Epithelial cell of esophagus (primary cell): ENCODE measurements at regions not wholly inside any gene's neighbourhood (a gene's known extent, or its start where the extent isn't known, plus 50 kb on each side); places are given as distances from the start of the nearest gene placed in this dataset.

Experiments used
- DNase-seq: peaks from one replicate; pipeline ENCODE4 v3.0.0; 2010; ENCODE audit warnings: low read depth
- H3K4me3 ChIP-seq: 2 replicates; pipeline ENCODE4 v1.5.1; 2011; ENCODE audit warnings: mild to moderate bottlenecking, low read length, control low read depth
- TF ChIP-seq, protein P1 (sequence below): IDR thresholded peaks from 2 replicates; pipeline ENCODE4 v1.5.1; 2011; ENCODE audit warnings: low read depth, mild to moderate bottlenecking, low read length, control low read depth, inconsistent platforms; ENCODE audit not compliant: insufficient read depth; ENCODE audit errors: missing control alignments

DNA sequence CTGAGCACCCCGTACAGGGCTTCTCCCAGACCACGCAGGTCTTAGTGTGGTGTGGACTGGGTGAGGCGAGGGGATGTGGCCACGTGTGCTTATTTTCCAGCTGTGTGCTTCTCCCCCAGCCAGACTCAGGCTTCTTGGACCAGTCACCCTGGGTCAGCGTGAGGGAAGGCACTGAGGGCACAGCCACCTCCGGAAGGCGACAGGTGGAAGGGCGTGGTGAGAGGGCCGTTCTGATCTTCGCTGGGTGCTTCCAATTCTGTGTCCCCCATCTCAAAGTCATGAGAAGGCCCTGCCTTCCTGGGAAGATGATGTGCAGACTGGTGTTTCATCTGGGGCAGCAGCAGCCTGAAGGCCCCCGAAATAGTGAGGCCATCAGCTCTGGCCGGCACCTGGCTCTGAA, 169.7 kb upstream of the MYCN start:
- no peak overlapping the region for H3K4me3 ChIP-seq
- no peak for DNase-seq
- TF ChIP-seq, protein P1, sequence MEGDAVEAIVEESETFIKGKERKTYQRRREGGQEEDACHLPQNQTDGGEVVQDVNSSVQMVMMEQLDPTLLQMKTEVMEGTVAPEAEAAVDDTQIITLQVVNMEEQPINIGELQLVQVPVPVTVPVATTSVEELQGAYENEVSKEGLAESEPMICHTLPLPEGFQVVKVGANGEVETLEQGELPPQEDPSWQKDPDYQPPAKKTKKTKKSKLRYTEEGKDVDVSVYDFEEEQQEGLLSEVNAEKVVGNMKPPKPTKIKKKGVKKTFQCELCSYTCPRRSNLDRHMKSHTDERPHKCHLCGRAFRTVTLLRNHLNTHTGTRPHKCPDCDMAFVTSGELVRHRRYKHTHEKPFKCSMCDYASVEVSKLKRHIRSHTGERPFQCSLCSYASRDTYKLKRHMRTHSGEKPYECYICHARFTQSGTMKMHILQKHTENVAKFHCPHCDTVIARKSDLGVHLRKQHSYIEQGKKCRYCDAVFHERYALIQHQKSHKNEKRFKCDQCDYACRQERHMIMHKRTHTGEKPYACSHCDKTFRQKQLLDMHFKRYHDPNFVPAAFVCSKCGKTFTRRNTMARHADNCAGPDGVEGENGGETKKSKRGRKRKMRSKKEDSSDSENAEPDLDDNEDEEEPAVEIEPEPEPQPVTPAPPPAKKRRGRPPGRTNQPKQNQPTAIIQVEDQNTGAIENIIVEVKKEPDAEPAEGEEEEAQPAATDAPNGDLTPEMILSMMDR: no peak

DNA sequence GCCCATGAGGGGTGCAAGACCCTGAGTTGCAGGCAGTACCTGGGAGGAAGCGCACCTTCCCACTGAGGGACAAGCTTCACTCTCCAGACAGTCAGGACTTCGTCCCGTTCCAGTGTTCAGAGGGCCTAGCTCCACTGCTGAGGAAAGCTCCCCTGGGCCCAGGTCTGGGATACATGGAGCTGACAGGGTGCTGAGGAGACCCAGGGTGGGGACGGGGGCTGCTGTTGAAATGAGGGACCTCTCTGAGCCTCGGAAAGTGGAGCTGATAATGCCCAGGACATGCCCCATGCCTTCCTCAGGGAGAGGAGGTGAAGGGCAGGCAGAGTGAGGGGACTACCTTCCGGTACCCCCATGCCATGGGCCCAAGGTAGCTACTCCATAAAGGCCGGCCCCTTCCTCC, 169.2 kb upstream of the MYCN start:
- H3K4me3 ChIP-seq: no peak overlapping the region
- TF ChIP-seq, protein P1: no peak
- DNase-seq: no peak

DNA sequence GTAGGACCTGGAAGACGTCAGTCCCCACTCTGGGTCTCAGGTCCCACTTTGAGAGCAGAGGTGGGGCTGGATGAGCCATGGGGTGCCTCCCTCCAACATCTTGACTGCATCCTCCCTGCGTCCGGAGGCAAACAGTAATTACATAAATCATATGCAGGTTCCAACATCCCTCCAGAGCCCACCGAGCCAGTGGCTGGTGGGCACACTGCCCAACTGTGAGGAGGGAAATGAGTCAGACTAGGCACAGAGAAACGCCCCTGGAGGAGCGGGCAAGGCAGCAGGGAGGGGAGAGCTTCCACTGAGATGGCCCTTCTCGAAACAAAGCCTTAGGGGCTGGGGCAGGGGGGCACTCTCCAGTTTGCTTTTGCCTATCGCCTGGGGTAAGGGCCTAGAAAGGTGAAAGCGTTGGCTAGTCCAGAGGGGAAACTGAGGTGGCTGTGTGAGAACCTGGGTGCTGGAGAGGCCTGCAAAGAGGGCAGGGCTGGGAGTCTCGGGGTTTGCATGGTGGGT, 168.2 kb upstream of the MYCN start:
- DNase-seq: no peak
- H3K4me3 ChIP-seq: no peak overlapping the region
- TF ChIP-seq, protein P1: no peak

DNA sequence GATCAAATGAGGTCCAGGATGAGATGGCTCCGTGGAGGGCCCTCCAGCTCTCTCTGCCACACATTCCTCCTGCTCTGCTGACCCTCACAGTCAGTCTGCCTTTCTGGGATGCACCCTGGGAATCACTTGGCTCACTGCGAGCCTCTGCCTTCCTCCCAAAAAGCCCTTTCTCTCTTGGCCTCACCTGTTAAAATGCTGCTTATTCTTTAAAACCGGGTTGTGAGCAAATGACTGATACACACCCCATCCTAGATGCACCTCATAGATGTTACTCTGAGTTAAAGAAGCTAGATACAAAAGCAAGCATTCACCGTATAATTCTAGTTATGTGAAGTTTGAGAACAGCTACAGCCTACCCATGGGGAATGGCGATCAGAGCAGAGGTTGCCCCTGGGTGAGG, 167.7 kb upstream of the MYCN start:
- no peak for DNase-seq
- H3K4me3 ChIP-seq: no peak overlapping the region
- TF ChIP-seq, protein P1: no peak

DNA sequence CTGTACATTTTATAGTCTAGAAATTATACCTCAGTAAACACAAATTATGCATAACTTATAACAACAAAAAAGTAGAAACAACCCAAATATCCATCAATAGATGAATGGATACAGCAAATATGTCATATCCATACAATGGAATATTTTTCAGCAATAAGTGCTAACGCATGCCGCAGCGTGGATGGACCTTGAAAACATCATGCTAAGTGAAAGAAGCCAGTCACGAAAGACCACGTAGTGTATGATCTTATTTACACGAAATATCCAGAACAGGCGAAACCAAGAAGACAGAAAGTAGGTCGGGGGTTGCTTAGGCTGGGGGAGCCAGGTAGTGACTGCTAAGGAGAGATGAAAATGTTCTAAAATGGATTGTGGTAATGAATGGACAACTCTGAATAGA, 167.1 kb upstream of the MYCN start:
- DNase-seq: no peak
- H3K4me3 ChIP-seq: no peak overlapping the region
- TF ChIP-seq, protein P1: no peak

DNA sequence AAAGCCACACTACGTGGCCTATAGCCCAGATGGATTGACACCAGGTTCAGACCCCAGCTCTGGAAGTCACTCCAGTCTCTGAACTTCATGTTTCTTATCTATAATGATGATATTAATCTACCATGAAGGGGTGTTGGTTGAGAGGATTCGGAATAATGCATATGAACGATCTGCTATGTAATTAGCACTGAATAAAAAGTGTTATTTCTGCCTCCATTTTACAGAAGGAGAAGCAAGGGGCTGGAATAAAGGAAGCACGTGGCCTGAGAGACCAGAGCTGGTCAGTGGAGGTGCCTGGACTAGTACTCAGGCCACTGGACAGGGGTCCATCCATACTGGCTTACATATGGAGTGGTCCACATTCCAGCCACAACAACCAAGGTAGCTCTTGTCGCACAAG, 166.5 kb upstream of the MYCN start:
- TF ChIP-seq, protein P1: no peak
- DNase-seq: no peak
- no peak overlapping the region for H3K4me3 ChIP-seq
